ENCODE measurements at regions not wholly inside any gene's neighbourhood (a gene's known extent, or its start where the extent isn't known, plus 50 kb on each side); places are given as distances from the start of the nearest gene placed in this dataset.
A peak's percentile ranks its signal among the peaks of the same experiment; 100 is the strongest.

- no peaks in the 10 kb centered on the region for H3F3A ChIP-seq (ENCODE audit: low read length, unreplicated experiment)
- H3K27ac ChIP-seq (ENCODE audit: low read length): no peak overlapping the region
- CTCF ChIA-PET: no interaction called here
- H3K79me2 ChIP-seq (ENCODE audit: low read length): no peaks in the 10 kb centered on the region
- BruUV-seq (replicated peaks): no TSS peak
- no peak overlapping the region for H3K4me2 ChIP-seq (ENCODE audit: low read length)
- H2AFZ ChIP-seq (ENCODE audit: low read length): no peak overlapping the region
- H3K36me3 ChIP-seq (ENCODE audit: low read depth, low read length): no peaks in the 10 kb centered on the region
- no peaks in the 10 kb centered on the region for H3K9me3 ChIP-seq (ENCODE audit: low read length)
- intact Hi-C loops (cut with micrococcal nuclease): no loop called here
- H3K9ac ChIP-seq (ENCODE audit: low read length): no peak overlapping the region
- POLR2A ChIA-PET (ENCODE audit: unreplicated experiment): no interaction called here
- DNase-seq: no peak
- no peak for ATAC-seq
- peaks cover 15% of the 10 kb centered on the region; the same call in 1 of the 2 replicates for H3K4me1 ChIP-seq (ENCODE audit: insufficient read depth, low read length)
- no peaks in the 10 kb centered on the region; the same call in 1 of the 2 replicates for H3K9me2 ChIP-seq (replicated peaks; ENCODE audit: low read length)
- TF ChIP-seq, protein P1, sequence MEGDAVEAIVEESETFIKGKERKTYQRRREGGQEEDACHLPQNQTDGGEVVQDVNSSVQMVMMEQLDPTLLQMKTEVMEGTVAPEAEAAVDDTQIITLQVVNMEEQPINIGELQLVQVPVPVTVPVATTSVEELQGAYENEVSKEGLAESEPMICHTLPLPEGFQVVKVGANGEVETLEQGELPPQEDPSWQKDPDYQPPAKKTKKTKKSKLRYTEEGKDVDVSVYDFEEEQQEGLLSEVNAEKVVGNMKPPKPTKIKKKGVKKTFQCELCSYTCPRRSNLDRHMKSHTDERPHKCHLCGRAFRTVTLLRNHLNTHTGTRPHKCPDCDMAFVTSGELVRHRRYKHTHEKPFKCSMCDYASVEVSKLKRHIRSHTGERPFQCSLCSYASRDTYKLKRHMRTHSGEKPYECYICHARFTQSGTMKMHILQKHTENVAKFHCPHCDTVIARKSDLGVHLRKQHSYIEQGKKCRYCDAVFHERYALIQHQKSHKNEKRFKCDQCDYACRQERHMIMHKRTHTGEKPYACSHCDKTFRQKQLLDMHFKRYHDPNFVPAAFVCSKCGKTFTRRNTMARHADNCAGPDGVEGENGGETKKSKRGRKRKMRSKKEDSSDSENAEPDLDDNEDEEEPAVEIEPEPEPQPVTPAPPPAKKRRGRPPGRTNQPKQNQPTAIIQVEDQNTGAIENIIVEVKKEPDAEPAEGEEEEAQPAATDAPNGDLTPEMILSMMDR (conservative IDR thresholded peaks at IDR 0.05; ENCODE audit: low read depth, low read length): no peak
- TF ChIP-seq EZH2 (IDR thresholded peaks at IDR 0.05; ENCODE audit: low read length, unreplicated experiment) (no peak), EZH2phosphoT487 (IDR thresholded peaks at IDR 0.05; ENCODE audit: borderline replicate concordance, low read length) (no peak)
- no peaks in the 10 kb centered on the region for H3K27me3 ChIP-seq (ENCODE audit: low read length)
- H4K20me1 ChIP-seq (ENCODE audit: low read length): no peaks in the 10 kb centered on the region
- no peak overlapping the region for H3K4me3 ChIP-seq (ENCODE audit: low read length)
Measured at GRCh38 chr3:70731046-70731445, 418.6 kb upstream of the MDFIC2 start.

GRCh38 chr3:70729845-70730244 is 417.4 kb upstream of the MDFIC2 start:
- no peaks in the 10 kb centered on the region for H3K9me3 ChIP-seq (ENCODE audit: low read length)
- no peak overlapping the region for H3K4me3 ChIP-seq (ENCODE audit: low read length)
- no peak for DNase-seq
- no peaks in the 10 kb centered on the region for H4K20me1 ChIP-seq (ENCODE audit: low read length)
- no peaks in the 10 kb centered on the region for H3K79me2 ChIP-seq (ENCODE audit: low read length)
- H3K27me3 ChIP-seq (ENCODE audit: low read length): no peaks in the 10 kb centered on the region
- TF ChIP-seq EZH2 (IDR thresholded peaks at IDR 0.05; ENCODE audit: low read length, unreplicated experiment) (no peak), EZH2phosphoT487 (IDR thresholded peaks at IDR 0.05; ENCODE audit: borderline replicate concordance, low read length) (no peak)
- TF ChIP-seq, protein P1 (conservative IDR thresholded peaks at IDR 0.05; ENCODE audit: low read depth, low read length): no peak
- peak; percentile 43; the same call in 1 of the 2 replicates for ATAC-seq
- no TSS peak for BruUV-seq (replicated peaks)
- no peaks in the 10 kb centered on the region; the same call in 1 of the 2 replicates for H3K9me2 ChIP-seq (replicated peaks; ENCODE audit: low read length)
- no peak overlapping the region for H3K4me2 ChIP-seq (ENCODE audit: low read length)
- H3K4me1 ChIP-seq (ENCODE audit: insufficient read depth, low read length): peaks cover 15% of the 10 kb centered on the region; the same call in 1 of the 2 replicates
- ChIA-PET CTCF (no interaction called here), POLR2A (ENCODE audit: unreplicated experiment) (no interaction called here)
- no peak overlapping the region for H2AFZ ChIP-seq (ENCODE audit: low read length)
- H3K27ac ChIP-seq (ENCODE audit: low read length): no peak overlapping the region
- intact Hi-C loops (cut with micrococcal nuclease): loop anchor here (5.0 kb wide), 1 partner anchor 332 kb away; no protein-coding TSS in a partner anchor
- no peaks in the 10 kb centered on the region for H3F3A ChIP-seq (ENCODE audit: low read length, unreplicated experiment)
- H3K9ac ChIP-seq (ENCODE audit: low read length): no peak overlapping the region
- no peaks in the 10 kb centered on the region for H3K36me3 ChIP-seq (ENCODE audit: low read depth, low read length)

DNA sequence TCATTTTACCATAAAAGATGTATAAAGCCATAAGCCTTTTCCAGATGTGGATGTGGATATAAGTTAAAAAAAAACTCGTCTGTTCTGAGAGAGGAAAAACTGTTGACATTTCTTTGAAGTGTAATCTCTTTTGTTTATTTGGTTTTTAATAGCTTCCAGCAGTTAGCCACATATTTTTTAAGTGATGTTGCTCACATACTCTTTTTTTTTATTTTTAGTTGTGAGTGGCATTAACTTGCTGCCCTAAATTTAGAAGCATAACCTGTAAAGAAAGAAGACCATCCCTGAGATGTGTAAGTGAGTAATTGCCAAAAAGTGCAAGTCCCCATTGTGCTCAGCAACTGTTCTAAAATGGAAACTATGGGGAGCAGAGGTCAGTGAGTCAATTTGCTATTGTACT is 415.9 kb upstream of the MDFIC2 start:
- BruUV-seq (replicated peaks): no TSS peak
- no peaks in the 10 kb centered on the region for H3F3A ChIP-seq (ENCODE audit: low read length, unreplicated experiment)
- peaks cover 15% of the 10 kb centered on the region; the same call in 1 of the 2 replicates for H3K4me1 ChIP-seq (ENCODE audit: insufficient read depth, low read length)
- no peak overlapping the region for H3K4me3 ChIP-seq (ENCODE audit: low read length)
- TF ChIP-seq EZH2phosphoT487 (IDR thresholded peaks at IDR 0.05; ENCODE audit: borderline replicate concordance, low read length) (no peak), EZH2 (IDR thresholded peaks at IDR 0.05; ENCODE audit: low read length, unreplicated experiment) (no peak)
- TF ChIP-seq, protein P1 (conservative IDR thresholded peaks at IDR 0.05; ENCODE audit: low read depth, low read length): no peak
- H3K27ac ChIP-seq (ENCODE audit: low read length): no peak overlapping the region
- H4K20me1 ChIP-seq (ENCODE audit: low read length): no peaks in the 10 kb centered on the region
- peak; percentile 34 for ATAC-seq
- no peaks in the 10 kb centered on the region for H3K9me3 ChIP-seq (ENCODE audit: low read length)
- no peaks in the 10 kb centered on the region for H3K36me3 ChIP-seq (ENCODE audit: low read depth, low read length)
- H3K4me2 ChIP-seq (ENCODE audit: low read length): no peak overlapping the region
- ChIA-PET POLR2A (ENCODE audit: unreplicated experiment) (interaction anchor here (0.6 kb wide), 1 partner anchor 83 kb away, joined by 3 read pairs; no protein-coding TSS in a partner anchor), CTCF (interaction anchor here (0.6 kb wide), 2 partner anchors 26 to 224 kb away, joined by 3 to 5 read pairs; no protein-coding TSS in a partner anchor)
- H3K9ac ChIP-seq (ENCODE audit: low read length): no peak overlapping the region
- peak; percentile 13 for DNase-seq
- no peak overlapping the region for H2AFZ ChIP-seq (ENCODE audit: low read length)
- no peaks in the 10 kb centered on the region for H3K79me2 ChIP-seq (ENCODE audit: low read length)
- intact Hi-C loops (cut with micrococcal nuclease): loop anchor here (5.0 kb wide), 1 partner anchor 334 kb away; no protein-coding TSS in a partner anchor
- no peaks in the 10 kb centered on the region for H3K27me3 ChIP-seq (ENCODE audit: low read length)
- no peaks in the 10 kb centered on the region; the same call in 1 of the 2 replicates for H3K9me2 ChIP-seq (replicated peaks; ENCODE audit: low read length)

Data from PC-3 (cell line).